KMS-11 (cell line): ENCODE measurements at regions not wholly inside any gene's neighbourhood (a gene's known extent, or its start where the extent isn't known, plus 50 kb on each side); places are given as distances from the start of the nearest gene placed in this dataset.

ENCODE experiments used
- H2AFZ ChIP-seq: fragments of 200-600 bp; sonication (generic); 2 replicates; pipeline ENCODE4 v1.6.1; 2016; ENCODE audit warnings: antibody characterized with exemption, mixed run types, low read depth
- H3K27ac ChIP-seq: fragments of 200-600 bp; sonication (generic); 2 replicates; pipeline ENCODE4 v1.6.1; 2016; ENCODE audit warnings: mild to moderate bottlenecking, mixed run types
- H3K27me3 ChIP-seq: fragments of 200-600 bp; sonication (generic); 2 replicates; pipeline ENCODE4 v1.6.1; 2017; ENCODE audit warnings: mild to moderate bottlenecking, low read depth, mixed run types, moderate library complexity; ENCODE audit not compliant: insufficient read depth
- H3K36me3 ChIP-seq: fragments of 200-600 bp; sonication (generic); 2 replicates; pipeline ENCODE4 v1.6.1; 2017; ENCODE audit warnings: mild to moderate bottlenecking, mixed run types; ENCODE audit not compliant: insufficient read depth
- H3K4me1 ChIP-seq: fragments of 200-600 bp; sonication (generic); 2 replicates; pipeline ENCODE4 v1.6.1; 2016; ENCODE audit warnings: mild to moderate bottlenecking, low read depth, mixed run types; ENCODE audit not compliant: poor library complexity, severe bottlenecking
- H3K4me2 ChIP-seq: fragments of 200-600 bp; sonication (generic); 2 replicates; pipeline ENCODE4 v1.7.0; 2016; ENCODE audit warnings: mild to moderate bottlenecking, mixed run types
- H3K4me3 ChIP-seq: fragments of 200-600 bp; sonication (generic); IDR thresholded peaks from 2 replicates; pipeline ENCODE4 v1.6.1; 2017; ENCODE audit warnings: low read depth, low read length, mixed read lengths; ENCODE audit not compliant: insufficient read depth
- H3K79me2 ChIP-seq: fragments of 200-600 bp; sonication (generic); 2 replicates; pipeline ENCODE4 v1.6.1; 2016; ENCODE audit warnings: low read depth, mixed run types; ENCODE audit not compliant: insufficient read depth
- H3K9ac ChIP-seq: fragments of 200-600 bp; sonication (generic); 2 replicates; pipeline ENCODE4 v1.6.1; 2016; ENCODE audit warnings: mild to moderate bottlenecking, mixed run types
- H4K20me1 ChIP-seq: fragments of 200-600 bp; sonication (generic); 2 replicates; pipeline ENCODE4 v1.6.1; 2016; ENCODE audit warnings: mild to moderate bottlenecking, mixed run types; ENCODE audit not compliant: insufficient read depth
- CTCF ChIP-seq: fragments of 200-600 bp; sonication (generic); conservative IDR thresholded peaks from 2 replicates; pipeline ENCODE4 v1.6.1; 2017; ENCODE audit warnings: low read depth, mild to moderate bottlenecking, antibody characterized with exemption, low read length, moderate library complexity, mixed read lengths

GRCh38 chr5:77936365-77936693 lies 160.2 kb upstream of the TBCA start:
- H3K4me1 ChIP-seq, result peaks cover 64% of the 10 kb centered on the region
- H3K4me2 ChIP-seq, result peak overlapping the region; percentile 69
- no peaks in the 10 kb centered on the region for H3K36me3 ChIP-seq
- H2AFZ ChIP-seq, result peak overlapping the region; percentile 74
- H3K4me3 ChIP-seq, result no peak overlapping the region
- H3K27ac ChIP-seq, result peak overlapping the region; percentile 95
- no peak for TF ChIP-seq CTCF
- H3K27me3 ChIP-seq, result no peaks in the 10 kb centered on the region
- H3K79me2 ChIP-seq, result no peaks in the 10 kb centered on the region
- H4K20me1 ChIP-seq, result no peaks in the 10 kb centered on the region
- H3K9ac ChIP-seq, result peak overlapping the region; percentile 70

GRCh38 chr5:77935506-77936364 lies 159.6 kb upstream of the TBCA start:
- H4K20me1 ChIP-seq, result no peaks in the 10 kb centered on the region
- H3K9ac ChIP-seq, result peak overlapping the region; percentile 70
- no peak overlapping the region for H3K4me3 ChIP-seq
- H3K27ac ChIP-seq, result peak overlapping the region; percentile 95
- H3K79me2 ChIP-seq, result no peaks in the 10 kb centered on the region
- peak overlapping the region; percentile 67 for H2AFZ ChIP-seq
- no peaks in the 10 kb centered on the region for H3K27me3 ChIP-seq
- TF ChIP-seq CTCF, result no peak
- H3K36me3 ChIP-seq, result no peaks in the 10 kb centered on the region
- peak overlapping the region; percentile 69 for H3K4me2 ChIP-seq
- peaks cover 64% of the 10 kb centered on the region for H3K4me1 ChIP-seq

GRCh38 chr5:77928776-77929300 lies 152.7 kb upstream of the TBCA start:
- no peak overlapping the region for H3K9ac ChIP-seq
- no peak overlapping the region for H3K4me2 ChIP-seq
- H3K36me3 ChIP-seq, result no peaks in the 10 kb centered on the region
- H2AFZ ChIP-seq, result no peak overlapping the region
- no peaks in the 10 kb centered on the region for H4K20me1 ChIP-seq
- H3K4me1 ChIP-seq, result peaks cover 22% of the 10 kb centered on the region
- no peaks in the 10 kb centered on the region for H3K27me3 ChIP-seq
- no peak overlapping the region for H3K27ac ChIP-seq
- H3K79me2 ChIP-seq, result no peaks in the 10 kb centered on the region
- TF ChIP-seq CTCF, result no peak
- H3K4me3 ChIP-seq, result no peak overlapping the region

GRCh38 chr5:77926337-77926736 lies 150.2 kb upstream of the TBCA start:
- Histone ChIP-seq H3K27me3 (no peaks in the 10 kb centered on the region), H4K20me1 (no peaks in the 10 kb centered on the region)

More at GRCh38 chr5:77926337-77926736, 150.2 kb upstream of the TBCA start:
- Histone ChIP-seq H3K4me3 (no peak overlapping the region), H2AFZ (no peak overlapping the region), H3K4me2 (no peak overlapping the region), H3K27ac (no peak overlapping the region), H3K36me3 (no peaks in the 10 kb centered on the region), H3K4me1 (peaks cover 26% of the 10 kb centered on the region), H3K9ac (no peak overlapping the region), H3K79me2 (no peaks in the 10 kb centered on the region)
- TF ChIP-seq CTCF, result no peak
